ENCODE measurements at regions not wholly inside any gene's neighbourhood (a gene's known extent, or its start where the extent isn't known, plus 50 kb on each side); places are given as distances from the start of the nearest gene placed in this dataset.
"Not testable (repeated sequence)": the region's sequence is repeated elsewhere in the genome, so short reads cannot be mapped to it uniquely, and the experiment has no call there.

DNA sequence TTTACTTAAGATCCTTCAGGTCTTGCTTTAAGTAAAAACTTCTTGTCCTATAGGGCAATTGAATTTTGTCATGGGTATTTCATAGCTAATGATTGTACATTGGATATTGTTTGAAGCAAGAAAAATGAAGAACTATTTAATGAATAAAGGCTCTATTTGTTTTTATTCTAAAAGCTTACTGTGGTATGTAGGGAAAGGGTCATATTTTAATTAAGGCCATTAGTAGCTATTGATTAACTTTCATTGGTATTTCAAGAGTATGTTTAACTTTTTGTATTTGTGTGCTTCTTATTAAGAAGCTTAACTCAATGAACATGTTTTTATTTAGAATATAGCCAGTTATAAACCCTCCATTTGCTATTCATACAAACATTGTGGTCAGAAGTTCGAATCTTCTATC is 1951.8 kb upstream of the ADGRL3 start:
- no peak for DNase-seq

DNA sequence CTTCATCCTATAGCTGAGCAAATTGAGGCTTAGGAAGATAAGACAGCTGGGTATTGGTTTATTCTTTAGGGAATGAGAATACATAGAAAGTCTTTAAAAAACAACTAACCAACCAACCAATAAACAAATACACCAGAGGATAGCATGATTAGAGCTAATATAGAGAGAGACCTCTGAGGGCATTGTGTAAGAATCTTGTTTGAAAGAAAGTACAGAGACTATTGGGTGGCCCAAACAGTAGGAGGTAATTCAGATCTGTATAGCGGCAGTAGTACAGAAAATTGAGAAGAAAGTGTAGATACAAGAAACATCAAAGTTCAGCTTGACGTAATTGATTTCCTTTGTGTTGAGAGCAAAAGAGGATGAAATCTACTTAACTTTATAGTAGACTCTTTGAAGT is 1951.0 kb upstream of the ADGRL3 start:
- no peak for DNase-seq

DNA sequence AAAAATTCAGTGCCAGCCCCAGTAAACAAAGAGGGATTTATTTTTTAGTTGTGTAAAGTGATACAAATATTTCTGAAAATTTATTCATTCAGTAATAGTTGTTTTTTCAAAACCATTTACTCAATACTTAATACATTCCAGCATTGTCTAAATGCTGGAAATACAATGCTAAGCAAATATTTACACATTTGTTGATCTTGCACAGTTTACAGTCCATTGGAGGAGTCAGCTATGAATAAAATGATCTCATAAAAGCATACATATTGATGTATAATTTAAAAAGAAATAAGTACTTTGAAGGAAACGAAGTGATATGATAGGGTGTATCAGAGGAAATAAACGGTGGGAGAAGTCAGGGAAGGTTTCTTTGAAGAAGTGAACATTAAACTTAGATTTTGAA is 1942.1 kb upstream of the ADGRL3 start:
- DNase-seq: no peak

DNA sequence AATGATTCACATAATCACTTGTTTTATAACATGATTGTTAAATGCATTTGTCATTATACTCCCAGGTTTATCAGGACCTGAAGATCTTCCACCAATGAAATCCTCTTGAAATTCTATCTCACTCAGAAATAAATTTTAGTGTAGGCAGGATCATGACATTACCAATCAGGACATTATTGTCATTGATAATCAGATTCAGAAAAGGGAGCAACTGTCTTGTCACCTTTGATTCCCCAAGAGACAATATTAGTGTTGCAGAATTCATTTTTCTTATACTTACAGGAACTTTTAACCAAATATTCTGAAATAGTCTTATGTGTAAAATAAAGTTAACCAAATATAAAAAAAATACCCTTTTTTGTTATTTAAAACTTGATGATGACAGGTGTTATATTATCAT is 1892.5 kb upstream of the ADGRL3 start:
- DNase-seq: no peak

DNA sequence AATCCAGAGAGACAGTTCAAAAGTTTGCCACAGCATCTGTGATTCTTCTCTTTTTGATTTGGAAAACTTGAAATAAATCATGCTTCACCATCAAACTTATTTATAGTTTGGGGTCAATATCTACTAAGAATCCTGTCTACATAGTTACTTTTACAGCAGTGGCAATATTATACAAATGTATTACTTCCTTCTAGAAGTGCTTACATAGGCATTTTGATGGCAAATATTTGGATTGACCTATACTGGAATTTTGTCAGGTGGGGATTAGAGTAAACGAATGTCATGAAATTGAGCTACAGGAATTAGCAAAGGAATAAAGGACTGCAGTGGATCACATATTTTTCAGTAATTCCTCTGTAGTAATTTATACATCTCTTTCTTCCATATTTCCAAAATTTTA is 1885.5 kb upstream of the ADGRL3 start:
- DNase-seq: no peak

DNA sequence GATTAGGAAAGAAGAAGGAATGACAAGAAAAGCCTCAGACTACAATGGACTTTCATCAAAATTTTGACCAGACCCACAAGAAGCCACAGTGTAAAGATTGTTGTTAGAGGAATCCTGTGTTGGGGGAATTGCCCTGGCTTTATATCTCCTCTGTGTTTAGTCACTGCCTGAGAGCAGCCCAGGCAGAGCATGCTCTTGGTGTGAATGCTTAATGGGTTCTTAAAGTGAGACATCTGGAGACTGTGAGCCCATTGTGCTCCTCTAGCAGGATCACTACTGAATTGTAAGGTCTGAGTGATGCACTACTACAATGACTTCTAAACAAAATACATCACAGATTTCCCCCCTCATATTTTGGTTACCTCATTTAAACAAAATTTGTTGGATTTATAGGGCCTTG is 1860.5 kb upstream of the ADGRL3 start:
- DNase-seq: no peak

DNA sequence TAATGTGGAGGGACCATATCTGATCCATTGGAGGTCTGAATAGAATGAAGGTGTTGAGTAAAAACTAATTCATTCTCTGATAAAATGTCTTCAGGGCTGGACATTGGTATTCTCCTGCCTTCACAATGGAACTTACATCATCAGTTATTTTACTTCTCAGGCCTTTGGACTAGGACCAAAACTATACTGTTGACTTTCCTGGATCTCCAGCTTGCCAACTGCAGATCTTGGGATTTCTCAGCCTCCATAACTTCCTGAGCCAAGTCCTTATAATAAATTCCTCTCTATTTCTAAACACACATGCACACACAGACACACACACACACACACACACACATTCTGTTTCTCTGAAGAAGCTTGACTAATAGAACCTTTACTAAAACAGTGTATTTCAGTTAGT is 1858.6 kb upstream of the ADGRL3 start:
- no peak for DNase-seq

DNA sequence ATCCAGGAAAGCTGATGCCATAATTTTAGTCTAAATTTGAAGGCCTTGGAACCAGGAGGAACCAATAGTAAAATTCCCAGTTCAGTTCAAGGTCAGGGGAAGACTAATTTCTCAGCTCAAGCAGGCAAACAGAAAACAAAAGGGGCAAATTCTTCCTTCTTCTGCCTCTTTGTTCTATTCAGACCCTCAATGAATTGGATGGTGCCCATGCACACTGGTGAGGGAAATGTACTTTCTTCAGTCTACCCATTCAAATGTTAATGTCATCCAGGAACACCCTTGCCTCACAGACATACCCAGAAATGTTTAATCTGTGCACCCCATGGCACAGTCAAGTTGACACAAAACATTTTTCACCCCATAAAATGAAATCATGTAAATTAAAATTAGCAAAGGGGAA is 1851.2 kb upstream of the ADGRL3 start:
- no peak for DNase-seq

DNA sequence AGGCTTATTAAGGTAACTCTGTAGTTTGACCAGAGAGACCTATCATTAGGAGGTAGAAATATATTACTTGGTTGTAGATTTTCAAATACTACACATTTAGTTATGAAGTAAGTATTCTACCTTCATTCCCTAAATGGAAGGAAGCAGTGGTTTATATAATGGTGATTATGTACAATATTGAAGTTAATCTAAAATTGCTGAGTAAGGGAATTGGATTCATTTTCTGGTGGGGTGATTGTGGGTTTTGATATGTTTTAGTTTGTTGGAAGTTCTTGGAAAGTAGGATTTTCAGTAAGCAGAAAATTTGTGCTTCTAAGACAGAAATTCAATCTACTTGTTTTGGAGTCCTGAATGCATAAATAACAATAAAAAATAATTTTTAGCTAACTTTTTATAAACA is 1830.9 kb upstream of the ADGRL3 start:
- no peak for DNase-seq

DNA sequence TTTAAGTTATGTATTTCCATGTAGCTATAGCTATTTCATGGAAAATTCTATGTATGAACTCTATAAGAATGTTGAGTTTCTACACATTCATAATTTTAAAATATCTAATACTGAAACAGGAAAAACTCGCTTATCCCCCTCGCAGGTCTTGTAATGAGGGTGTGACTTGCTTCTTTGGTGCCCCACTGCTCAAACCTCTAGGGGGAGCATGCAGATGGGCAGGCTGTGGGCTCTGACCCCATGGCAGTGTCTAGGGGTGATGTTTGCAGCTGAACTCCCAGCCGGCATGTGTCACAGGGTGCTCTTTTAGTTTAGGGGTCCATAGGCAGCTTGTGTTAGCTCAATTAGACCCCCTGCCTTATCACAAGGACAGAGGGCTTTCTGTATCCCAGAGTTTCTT is 1825.7 kb upstream of the ADGRL3 start:
- no peak for DNase-seq

DNA sequence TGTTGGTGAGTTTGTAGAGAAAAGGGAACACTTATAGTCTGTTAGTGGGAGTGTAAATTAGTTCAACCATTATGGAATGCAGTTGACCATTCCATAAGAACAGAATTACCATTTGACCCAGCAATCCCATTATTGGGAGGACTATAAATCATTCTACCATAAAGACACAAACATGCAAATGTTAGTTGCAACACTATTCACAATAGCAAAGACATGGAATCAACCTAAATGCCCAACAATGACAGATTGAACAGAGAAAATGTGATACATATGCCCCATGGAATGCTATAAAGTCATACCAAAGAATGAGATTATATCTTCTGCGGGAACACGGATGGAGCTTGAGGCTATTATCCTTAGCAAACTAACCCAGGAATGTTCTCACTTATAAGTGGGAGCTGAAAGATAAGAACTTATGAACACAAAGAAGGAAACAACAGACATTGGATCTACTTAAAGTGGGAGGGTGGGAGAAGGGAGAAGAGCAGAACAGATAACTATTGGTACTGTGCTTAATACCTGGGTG is 1819.2 kb upstream of the ADGRL3 start:
- DNase-seq: no peak

DNA sequence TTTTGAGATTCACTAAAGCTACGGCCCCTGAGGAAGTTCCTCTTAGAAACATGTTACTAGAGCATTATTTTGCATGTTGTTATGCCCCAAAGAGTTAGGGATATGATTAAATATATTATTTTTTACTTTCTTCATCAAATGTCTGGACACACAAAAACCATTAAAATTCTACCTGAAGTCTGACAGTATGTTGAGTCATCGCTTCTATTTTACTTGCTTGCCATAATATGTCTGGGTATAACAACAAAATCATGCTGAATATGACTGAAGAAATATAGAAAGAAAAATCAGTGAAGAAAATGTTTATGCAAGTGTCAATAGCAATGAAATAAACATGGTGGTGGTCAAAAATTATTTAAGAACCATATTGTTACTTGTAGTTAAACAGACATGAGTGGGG is 1818.5 kb upstream of the ADGRL3 start:
- no peak for DNase-seq

DNA sequence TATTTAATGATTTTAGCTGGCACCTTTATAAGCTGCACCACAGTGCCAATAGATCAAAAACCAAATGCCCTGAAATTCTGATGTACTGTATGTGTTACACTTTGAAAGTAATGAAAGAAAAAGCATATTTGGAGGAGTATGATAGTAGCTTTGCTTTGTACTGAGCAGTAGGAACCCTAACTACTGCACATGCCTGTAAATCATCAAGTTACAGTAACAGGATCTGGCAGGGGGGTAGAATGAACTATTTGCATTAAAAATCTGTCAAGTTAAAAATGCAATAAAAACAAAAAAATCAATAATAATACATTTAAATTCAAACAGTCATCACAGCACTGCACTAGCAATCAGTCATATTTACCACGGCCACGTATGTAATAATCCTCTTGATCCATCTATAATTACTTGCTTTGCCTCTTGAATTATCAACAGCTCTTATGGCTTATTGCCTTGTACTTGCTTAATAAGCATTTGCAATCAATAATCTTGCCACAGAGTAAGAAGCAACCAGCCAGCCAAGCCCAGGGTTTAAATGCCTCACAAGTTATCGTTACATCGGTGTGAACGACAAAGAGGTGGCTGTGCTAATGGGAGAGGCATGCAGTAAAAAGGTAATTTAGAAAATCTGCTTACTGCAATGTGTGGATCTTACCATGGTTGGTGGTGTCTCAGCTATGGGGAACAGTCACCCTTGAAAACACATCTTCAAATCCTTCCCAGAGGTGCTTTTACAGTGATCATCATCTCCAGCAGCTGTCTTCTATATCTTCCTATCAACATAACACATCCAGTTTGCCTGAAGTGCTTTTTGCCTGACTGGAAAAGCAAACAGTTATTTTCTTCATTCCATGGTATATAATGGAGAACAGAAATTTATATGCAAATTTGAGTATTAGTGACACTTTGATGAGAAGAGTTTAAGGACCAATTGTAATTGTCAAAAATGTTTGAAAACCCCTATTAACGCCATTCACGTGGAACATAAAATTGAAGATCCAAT is 1812.1 kb upstream of the ADGRL3 start:
- DNase-seq: peak; percentile 26

DNA sequence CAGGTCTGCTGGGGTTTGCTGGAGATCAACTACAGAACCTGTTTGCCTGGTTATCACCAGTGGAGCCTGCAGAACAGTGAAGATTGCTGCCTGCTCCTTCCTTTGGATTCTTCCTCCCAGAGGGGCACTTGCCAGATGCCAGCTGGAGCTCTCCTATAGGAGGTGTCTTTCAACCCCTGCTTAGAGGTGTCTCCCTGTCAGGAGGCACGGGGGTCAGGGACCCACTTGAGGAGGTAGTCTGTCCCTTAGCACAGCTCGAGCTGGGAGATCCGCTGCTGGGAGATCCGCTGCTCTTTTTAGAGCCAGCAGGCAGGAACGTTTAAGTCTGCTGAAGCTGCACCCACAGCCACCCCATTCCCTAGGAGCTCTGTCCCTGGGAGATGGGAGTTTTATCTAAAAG is 1806.3 kb upstream of the ADGRL3 start:
- no peak for DNase-seq

DNA sequence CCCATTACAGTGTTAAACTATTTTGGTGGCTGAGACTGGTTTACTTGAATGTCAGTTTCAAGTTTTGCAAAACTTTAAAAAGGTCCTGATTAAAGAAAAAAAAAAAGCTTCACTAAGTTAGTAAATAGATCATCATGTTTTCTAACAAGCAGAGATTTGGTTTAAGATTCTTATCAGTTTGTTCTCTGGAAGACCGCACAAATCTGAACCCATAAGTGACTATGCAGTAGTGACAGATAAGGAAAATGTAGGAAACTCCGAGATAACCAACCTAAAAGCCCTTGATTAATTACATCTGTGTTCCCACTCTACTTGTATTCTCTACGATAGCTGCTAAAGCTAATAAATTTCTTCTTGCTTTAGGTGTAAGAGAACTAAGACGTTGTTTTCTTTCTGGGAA is 1799.8 kb upstream of the ADGRL3 start:
- no peak for DNase-seq

DNA sequence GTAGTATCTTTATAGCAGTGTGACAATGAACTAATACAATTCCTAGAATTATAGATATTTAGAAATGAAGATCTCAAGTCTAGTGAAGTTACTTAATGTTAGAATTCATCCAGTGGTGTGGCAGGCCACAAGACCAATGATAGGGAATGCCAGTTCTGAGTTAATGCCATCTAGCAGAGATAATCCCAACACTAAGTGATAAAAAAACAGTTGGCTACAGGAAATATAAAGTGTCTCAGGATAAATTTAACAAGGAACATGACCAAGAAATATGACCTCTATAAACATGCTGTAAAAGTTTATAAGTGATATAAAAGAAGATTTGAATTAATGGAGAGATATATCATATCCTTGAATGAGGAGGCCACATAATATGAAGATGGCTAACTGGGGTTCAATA is 1790.5 kb upstream of the ADGRL3 start:
- no peak for DNase-seq

DNA sequence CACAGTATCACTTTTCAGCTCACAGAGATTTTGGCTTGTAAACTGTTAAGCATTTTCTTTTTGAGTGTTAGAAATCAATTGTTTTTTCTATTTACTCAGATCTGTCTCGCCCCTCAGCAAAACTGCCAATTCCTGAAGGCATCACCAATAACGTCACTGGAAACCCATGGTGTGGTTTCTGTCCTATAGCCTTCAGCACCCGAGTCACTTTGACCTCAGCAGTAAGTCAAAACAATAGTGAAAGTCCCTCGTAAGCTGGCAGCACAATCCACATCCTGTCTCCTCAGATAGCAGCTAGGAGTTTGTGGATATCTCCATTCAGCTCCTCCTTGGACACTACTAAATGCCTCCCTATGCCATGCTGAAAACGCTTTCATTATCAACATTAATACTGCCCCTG is 1787.4 kb upstream of the ADGRL3 start:
- DNase-seq: no peak

DNA sequence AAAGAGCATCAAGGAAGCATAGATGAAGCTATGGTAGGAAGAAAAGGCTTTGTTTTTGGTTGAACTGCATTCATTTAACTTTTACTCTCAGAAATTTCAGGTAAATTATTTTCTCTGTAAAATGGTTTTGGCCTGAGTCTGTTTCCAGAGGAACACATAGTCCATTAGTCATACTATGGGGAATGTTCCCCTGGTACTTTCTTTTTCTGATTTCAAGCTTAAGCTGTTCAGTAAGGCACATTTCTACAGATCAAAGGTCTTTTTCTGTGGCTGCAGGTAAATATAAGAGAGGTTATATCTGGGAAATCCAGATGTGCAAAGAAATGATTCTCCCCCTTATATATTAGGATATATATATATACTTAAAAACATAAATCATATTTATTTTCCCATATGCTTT is 1744.4 kb upstream of the ADGRL3 start:
- DNase-seq: no peak

DNA sequence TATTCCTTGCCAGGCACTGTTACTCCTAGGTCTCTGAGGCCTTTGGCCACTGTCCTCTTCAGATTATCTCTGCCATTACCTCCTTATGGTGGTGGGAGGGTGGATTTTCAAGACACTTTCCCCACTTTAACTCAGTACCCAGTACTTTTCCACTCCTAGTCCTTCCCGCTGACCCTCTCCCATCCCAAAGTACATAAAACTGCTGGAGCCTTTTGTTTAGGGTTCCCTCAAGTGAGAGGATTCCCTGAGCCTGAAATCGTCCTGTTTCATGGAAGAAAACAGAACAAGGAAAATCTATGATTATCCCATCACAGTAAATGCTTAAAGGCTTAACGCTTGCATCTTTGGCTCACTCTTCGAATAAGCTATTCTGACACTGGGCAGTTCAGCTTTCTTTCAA is 1742.5 kb upstream of the ADGRL3 start:
- no peak for DNase-seq

DNA sequence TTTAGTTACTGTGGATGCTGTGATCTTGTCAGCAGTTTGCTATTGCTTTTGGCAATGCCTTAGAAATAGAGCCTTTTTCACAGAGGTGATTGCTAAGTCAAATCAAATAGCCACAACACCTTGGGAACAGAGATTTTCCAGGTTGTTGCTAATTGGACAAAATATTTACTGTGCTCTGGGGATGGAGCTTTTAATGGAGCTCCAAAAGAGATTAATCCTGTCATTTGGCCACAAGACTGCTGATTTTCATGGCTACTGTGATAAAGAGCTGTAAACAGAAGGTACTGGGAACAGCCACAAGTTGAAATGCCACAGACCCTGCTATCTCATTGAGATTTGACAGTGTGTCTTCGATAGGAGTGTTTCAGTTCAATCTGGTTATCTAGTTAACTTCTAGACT is 1715.2 kb upstream of the ADGRL3 start:
- no peak for DNase-seq

DNA sequence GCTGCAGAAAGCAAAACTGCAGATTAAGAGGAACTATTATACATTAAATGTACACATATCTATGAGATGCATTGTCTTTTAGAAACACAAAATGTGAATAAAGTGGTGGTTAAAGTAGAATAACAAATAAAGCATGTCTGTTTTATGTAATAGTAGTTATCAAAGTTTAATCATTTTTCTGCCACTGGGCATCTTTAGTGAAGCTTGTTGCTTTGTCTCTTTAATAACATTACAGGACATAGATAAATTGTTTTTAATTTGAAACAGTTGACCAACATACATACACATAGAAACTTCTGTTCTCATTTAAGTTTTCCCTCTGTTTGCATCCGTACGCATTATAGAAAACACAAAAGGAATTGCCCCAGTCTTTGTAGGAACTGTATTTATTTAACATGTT is 1700.0 kb upstream of the ADGRL3 start:
- no peak for DNase-seq

DNA sequence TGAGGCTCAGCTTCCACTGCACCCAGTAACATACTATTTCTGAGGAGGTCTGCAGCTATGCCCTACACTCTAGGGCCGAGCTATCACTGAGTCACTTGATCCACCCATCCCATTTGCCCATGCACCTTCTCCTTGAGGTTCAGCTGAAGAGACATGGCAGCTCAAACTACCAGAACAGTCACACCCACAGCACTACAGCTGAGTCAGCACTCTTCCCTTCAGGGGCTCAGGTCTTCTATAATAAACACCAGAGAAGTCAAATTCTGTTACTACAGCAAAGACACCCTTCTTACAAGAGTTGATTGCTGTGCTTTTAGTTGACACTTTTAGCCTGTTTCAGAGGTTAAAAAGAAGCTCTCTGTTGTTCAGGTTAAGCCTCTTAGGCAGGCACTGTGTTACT is 1696.4 kb upstream of the ADGRL3 start:
- DNase-seq: no peak

DNA sequence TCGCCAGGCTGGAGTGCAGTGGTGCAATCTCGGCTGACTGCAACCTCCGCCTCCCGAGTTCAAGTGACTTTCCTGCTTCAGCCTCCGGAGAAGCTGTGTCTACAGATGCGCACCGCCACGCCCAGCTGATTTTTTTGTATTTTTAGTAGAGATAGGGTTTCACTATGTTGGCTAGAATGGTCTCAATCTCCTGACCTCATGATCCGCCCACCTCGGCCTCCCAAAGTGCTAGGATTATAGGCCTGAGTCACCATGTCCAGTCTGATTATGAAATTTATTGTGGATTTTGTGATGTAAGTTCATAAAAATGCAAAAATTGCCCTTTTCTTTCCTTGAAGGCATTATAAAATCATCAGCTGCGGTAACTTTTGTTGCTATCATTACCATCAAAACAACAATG is 1688.3 kb upstream of the ADGRL3 start:
- DNase-seq: not testable (repeated sequence)

DNA sequence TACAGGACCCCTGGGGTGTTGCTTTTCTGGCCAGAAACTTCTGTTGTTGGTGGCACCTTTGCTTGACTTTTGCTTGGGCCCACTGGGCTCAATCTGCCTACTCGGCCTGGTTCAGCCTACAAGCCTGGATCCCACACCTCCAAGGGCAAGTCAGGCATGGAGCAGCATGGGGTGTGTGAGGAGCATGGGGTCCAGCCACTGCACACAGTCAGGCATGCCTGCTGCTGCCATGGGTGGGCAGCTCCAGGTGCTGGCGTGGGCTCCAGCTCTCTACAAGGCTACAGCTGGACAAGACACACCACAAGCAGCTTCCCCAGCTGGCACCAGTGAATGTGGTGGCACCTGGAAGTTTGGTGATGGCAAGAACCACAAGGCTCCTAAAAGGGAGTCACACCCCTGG is 1683.1 kb upstream of the ADGRL3 start:
- no peak for DNase-seq
